Liver (tissue), 3 donors: ENCODE measurements at regions not wholly inside any gene's neighbourhood (a gene's known extent, or its start where the extent isn't known, plus 50 kb on each side); places are given as distances from the start of the nearest gene placed in this dataset.

Experiments
- RAD21 ChIP-seq, 2 donors: IDR thresholded peaks; 2 replicates each; pipeline ENCODE4 v1.6.1; 2016; ENCODE audit warnings: antibody characterized with exemption in 2 of 2, mild to moderate bottlenecking in 2 of 2
- TAF1 ChIP-seq: conservative IDR thresholded peaks from 2 replicates; pipeline ENCODE4 v1.6.1; 2016; ENCODE audit warnings: antibody characterized with exemption, mild to moderate bottlenecking
- TF ChIP-seq, protein P1 (sequence below): fragments of 150-350 bp; IDR thresholded peaks from 2 replicates; pipeline ENCODE4 v1.5.1; 2017; ENCODE audit warnings: improper control_type of control experiment, low read depth, low read length; ENCODE audit not compliant: missing input control
- donor health status: healthy.
- donor health status: healthy.

GRCh38 chr1:74971982-74972381, 162.2 kb upstream of the LHX8 start:
- TF ChIP-seq, protein P1, sequence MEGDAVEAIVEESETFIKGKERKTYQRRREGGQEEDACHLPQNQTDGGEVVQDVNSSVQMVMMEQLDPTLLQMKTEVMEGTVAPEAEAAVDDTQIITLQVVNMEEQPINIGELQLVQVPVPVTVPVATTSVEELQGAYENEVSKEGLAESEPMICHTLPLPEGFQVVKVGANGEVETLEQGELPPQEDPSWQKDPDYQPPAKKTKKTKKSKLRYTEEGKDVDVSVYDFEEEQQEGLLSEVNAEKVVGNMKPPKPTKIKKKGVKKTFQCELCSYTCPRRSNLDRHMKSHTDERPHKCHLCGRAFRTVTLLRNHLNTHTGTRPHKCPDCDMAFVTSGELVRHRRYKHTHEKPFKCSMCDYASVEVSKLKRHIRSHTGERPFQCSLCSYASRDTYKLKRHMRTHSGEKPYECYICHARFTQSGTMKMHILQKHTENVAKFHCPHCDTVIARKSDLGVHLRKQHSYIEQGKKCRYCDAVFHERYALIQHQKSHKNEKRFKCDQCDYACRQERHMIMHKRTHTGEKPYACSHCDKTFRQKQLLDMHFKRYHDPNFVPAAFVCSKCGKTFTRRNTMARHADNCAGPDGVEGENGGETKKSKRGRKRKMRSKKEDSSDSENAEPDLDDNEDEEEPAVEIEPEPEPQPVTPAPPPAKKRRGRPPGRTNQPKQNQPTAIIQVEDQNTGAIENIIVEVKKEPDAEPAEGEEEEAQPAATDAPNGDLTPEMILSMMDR, result no peak
- TF ChIP-seq TAF1 (no peak), RAD21 (IDR thresholded peaks at IDR 0.05) (no peak)
